ENCODE measurements at regions not wholly inside any gene's neighbourhood (a gene's known extent, or its start where the extent isn't known, plus 50 kb on each side); places are given as distances from the start of the nearest gene placed in this dataset.

DNA sequence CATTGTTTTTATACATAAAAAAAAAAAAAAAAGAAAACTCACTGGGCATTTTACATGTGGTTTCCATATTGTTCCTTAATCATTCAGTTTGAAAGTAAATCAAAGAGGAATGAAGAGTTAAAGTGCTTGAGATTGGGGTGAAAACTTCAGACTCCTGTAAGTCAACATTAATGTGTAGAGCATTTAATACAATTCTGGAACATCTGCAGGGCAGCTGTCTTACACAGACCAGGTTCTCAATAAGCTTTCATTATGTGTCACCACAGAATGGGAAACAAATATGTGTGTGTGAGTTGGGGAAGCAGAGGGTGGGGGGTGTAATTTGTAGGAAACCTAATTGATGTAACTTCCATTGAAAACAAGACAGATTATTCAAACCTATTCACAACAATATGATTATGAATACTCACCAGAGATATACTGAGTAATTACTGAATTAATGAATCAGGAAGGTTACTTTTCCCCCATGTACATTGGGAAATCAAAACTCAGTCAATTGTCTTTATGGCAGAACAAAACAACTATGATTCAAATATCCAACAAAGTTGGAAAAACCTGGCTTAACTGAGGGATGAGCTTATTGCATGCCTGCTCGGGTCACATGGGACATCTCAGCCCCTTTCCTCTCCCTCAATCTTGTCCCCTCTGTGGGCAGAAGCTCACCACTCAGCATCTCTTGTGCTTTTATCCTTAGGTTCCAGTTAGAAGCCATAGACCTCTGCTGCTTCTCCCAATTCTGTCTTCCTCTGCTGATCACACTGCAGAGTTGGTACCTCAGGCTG lies 281.2 kb upstream of the THBS1 start:
- no peaks in the 10 kb centered on the region for H3K36me3 ChIP-seq (ENCODE audit: insufficient read depth)
- H3K4me3 ChIP-seq (ENCODE audit: low read depth, low read length), result no peak overlapping the region
- DNase-seq (ENCODE audit: extremely low spot score), result no peak
- H3K27ac ChIP-seq (ENCODE audit: low read depth), result no peak overlapping the region
- no peaks in the 10 kb centered on the region for H3K4me1 ChIP-seq (ENCODE audit: insufficient read depth)
- WGBS, result 98% methylated on average over 1 of the region's 1 CpG

DNA sequence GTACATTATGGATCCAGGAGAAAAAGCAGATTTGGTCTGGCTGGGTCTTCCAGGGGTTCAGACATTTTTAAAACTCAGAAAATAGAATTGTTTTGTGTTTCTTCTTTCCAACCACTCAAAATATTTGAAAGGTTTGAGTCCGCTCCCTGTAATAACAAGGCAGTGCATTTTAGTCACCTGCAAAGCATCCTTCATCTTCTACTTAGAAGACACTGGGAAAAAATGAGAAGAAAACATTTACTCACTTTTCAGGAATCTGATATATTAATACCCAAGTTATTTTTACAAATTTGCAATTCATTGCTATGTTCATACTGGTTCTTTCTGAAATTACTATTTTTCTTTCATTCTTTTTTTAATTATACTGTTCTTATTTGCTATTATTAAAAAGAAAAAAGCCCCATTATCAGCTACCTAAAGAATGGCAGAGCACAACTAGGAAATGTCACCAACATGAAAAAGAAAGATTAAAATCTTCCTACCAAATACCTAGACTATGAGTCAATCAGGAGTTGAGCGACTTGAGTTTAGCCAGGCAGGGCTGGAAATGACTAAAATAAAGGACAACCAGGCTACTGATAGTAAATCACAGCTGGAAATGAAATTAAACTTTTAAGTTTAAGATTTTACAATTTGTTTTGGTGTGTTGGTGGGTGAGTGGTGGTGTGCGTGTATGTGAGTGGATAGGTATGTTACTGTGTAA lies 280.3 kb upstream of the THBS1 start:
- WGBS, result 87% methylated on average over 3 of the region's 3 CpGs
- Histone ChIP-seq H3K4me3 (ENCODE audit: low read depth, low read length) (no peak overlapping the region), H3K27ac (ENCODE audit: low read depth) (no peak overlapping the region)

DNA sequence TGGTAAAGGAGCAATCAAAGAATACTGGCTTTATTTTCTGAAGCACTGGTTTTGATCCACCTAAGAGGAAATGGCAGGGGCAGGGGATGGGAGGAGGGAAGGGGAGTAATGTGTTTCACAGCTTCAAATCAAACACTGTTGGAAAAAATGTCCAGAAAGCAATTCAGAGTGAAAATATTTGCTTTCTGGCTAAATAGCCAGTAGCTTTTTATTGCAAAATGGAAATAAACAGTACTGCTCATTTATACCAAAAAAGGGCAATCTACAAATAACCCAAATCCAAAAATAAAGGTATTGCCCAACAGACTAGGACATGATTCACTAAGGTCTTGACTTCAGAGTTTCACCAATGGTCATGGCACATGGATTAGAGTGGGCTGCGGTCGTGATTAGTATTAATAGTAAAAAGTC lies 279.3 kb upstream of the THBS1 start:
- Histone ChIP-seq H3K4me3 (ENCODE audit: low read depth, low read length) (no peak overlapping the region), H3K4me1 (ENCODE audit: insufficient read depth) (no peaks in the 10 kb centered on the region), H3K27ac (ENCODE audit: low read depth) (no peak overlapping the region), H3K36me3 (ENCODE audit: insufficient read depth) (no peaks in the 10 kb centered on the region)
- 63% methylated on average over 2 of the region's 2 CpGs for WGBS
- no peak for DNase-seq (ENCODE audit: extremely low spot score)

More for the DNA sequence above, 280.3 kb upstream of the THBS1 start:
- no peaks in the 10 kb centered on the region for H3K4me1 ChIP-seq (ENCODE audit: insufficient read depth)
- H3K36me3 ChIP-seq (ENCODE audit: insufficient read depth), result no peaks in the 10 kb centered on the region
- no peak for DNase-seq (ENCODE audit: extremely low spot score)

DNA sequence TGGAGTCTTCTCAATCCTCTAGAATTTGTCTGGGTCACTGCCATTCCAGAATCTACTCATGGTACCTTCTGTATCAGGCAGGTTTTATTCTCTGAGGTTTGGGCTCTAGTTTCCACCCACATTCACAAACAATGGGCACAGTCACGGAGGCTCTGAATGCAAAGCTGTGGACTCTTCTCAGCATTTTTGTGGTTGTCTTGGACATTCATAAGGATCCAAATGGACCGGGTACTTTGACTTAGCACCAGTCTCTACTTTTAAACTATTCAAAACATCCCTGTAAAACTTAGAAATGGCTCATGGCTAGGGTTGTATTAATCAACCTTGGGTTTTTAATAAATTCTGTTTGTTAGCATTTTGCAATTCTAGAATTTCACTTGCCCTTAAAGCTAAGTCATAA lies 277.9 kb upstream of the THBS1 start:
- H3K4me1 ChIP-seq (ENCODE audit: insufficient read depth), result no peaks in the 10 kb centered on the region
- H3K4me3 ChIP-seq (ENCODE audit: low read depth, low read length), result no peak overlapping the region
- no peaks in the 10 kb centered on the region for H3K36me3 ChIP-seq (ENCODE audit: insufficient read depth)
- DNase-seq (ENCODE audit: extremely low spot score), result no peak
- whole genome bisulfite sequencing, result 92% methylated on average over 2 of the region's 2 CpGs
- H3K27ac ChIP-seq (ENCODE audit: low read depth), result no peak overlapping the region

DNA sequence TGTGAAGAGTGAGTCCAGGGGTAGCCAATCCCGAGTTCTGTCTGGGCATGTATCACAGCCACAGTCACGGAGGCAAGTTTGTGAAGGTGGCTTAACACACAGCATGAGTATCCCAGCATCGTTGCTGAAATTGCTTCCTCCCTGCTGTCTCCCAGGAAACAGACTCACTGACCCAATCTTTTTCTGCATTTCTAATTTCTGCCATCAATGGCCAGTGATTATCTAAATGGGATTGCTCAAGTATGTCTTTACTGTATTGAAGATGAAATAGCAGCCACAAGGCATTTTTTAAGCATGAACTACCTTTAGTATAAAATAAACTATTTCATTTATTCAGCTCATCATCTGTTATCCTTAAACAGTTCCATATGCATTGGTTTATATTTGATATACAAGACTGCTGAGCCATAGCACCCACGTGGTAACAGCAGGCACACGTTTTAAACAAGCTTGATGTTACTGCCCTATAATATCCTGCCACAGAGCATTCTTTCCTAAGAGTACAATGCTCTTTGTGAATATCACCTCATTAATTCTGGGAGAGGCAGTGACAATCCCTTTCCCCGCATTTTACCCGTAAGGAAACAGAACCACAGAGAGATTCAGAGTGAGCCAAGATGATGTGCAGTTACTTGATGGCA lies 276.6 kb upstream of the THBS1 start:
- H3K36me3 ChIP-seq (ENCODE audit: insufficient read depth), result no peaks in the 10 kb centered on the region
- no peak overlapping the region for H3K27ac ChIP-seq (ENCODE audit: low read depth)
- DNase-seq (ENCODE audit: extremely low spot score), result no peak
- no peak overlapping the region for H3K4me3 ChIP-seq (ENCODE audit: low read depth, low read length)
- H3K4me1 ChIP-seq (ENCODE audit: insufficient read depth), result no peaks in the 10 kb centered on the region
- 75% methylated on average over 7 of the region's 7 CpGs for WGBS

DNA sequence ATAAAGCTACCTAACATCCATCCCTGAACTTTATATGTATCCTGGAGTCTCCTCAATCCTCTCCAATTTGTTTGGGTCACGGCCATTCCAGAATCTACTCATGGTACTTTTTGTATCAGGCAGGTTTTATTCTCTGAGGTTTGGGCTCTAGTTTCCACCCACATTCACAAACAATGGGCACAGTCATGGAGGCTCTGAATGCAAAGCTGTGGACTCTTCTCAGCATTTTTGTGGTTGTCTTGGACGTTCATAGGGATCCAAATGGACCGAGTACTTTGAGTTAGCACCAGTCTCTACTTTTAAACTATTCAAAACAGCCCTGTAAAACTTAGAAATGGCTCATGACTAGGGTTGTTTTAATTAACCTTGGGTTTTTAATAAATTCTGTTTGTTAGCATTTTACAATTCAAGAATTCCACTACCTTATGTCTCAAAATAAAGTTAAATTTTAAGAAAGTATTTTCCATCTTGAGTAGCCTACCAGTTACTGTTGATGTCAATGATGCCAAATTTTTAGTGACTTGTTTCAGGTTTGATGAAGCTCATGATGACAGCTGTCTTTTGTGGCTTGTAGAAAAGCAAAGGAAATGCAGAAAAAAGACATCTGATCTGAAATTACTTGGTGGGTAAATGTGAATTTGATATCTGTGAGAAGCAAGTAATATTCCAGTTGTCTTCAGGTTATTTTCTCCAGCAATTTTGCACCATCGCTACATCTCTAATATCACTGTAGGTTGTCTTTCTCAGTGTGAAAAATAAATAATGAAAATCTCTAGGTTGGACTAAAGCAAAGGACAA lies 275.7 kb upstream of the THBS1 start:
- H3K4me1 ChIP-seq (ENCODE audit: insufficient read depth), result no peaks in the 10 kb centered on the region
- H3K36me3 ChIP-seq (ENCODE audit: insufficient read depth), result no peaks in the 10 kb centered on the region
- H3K4me3 ChIP-seq (ENCODE audit: low read depth, low read length), result no peak overlapping the region
- WGBS, result 92% methylated on average over 4 of the region's 4 CpGs
- DNase-seq (ENCODE audit: extremely low spot score), result no peak
- H3K27ac ChIP-seq (ENCODE audit: low read depth), result no peak overlapping the region

DNA sequence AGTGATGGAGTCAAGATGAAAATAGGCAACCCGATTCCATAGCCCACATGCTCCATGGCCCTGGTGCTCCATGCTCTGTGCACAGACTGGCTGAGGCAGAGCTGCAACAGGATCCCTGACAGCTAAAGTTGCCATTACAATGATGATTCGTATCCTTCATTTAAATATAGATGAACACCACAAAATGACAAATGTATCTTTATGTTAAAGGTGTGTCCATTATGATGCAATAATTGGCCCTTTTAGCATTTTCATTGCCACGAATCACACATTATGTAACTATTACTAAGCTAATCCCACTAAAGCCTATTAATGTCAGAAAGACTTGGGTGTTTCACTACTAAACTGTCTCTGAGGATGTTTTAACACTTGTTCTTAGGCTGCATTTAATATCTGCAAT lies 270.2 kb upstream of the THBS1 start:
- Histone ChIP-seq H3K4me3 (ENCODE audit: low read depth, low read length) (no peak overlapping the region), H3K27ac (ENCODE audit: low read depth) (no peak overlapping the region), H3K4me1 (ENCODE audit: insufficient read depth) (peaks cover 4% of the 10 kb centered on the region), H3K36me3 (ENCODE audit: insufficient read depth) (no peaks in the 10 kb centered on the region)
- WGBS, result 85% methylated on average over 3 of the region's 3 CpGs
- DNase-seq (ENCODE audit: extremely low spot score), result no peak

DNA sequence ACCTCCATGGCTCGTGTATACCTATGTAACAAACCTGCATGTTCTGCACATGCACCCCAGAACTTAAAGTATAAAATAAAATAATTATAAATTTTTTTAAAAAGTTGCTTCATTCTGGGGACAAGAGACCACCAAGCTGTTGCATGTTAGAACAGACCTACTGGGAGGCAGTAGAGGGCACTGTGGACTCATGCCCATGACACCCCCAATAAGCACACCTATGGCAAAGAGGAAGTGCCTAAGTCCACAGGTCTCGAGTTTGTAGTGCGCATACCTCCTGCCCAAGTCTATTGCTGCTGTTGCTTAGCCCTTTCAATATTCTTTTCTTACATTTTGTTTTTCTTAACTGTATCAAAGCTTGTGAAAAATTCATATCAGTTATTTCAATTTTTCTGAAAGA lies 267.9 kb upstream of the THBS1 start:
- no peak for DNase-seq (ENCODE audit: extremely low spot score)
- H3K27ac ChIP-seq (ENCODE audit: low read depth), result no peak overlapping the region
- H3K4me1 ChIP-seq (ENCODE audit: insufficient read depth), result peaks cover 4% of the 10 kb centered on the region
- no peaks in the 10 kb centered on the region for H3K36me3 ChIP-seq (ENCODE audit: insufficient read depth)
- WGBS, result 90% methylated on average over 3 of the region's 3 CpGs
- no peak overlapping the region for H3K4me3 ChIP-seq (ENCODE audit: low read depth, low read length)

DNA sequence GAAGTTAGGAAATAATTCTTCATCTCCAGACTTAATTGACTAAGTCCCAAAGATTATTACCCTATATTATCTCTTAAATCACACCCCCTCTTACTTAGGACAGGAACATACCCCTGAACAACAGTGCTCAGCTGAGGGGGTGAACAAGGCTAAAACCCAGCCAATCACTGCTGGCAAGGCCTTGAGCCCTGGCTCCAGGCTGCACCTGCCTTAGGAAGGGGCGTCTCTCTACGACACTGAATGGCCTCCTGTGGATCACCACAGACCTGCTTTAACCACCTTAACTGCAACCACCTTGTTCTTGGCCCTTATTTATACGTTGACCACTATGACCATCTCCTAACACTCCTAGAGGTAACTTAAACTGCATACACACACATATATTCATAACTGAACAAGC lies 267.4 kb upstream of the THBS1 start:
- DNase-seq (ENCODE audit: extremely low spot score), result no peak
- Histone ChIP-seq H3K36me3 (ENCODE audit: insufficient read depth) (no peaks in the 10 kb centered on the region), H3K4me3 (ENCODE audit: low read depth, low read length) (no peak overlapping the region), H3K4me1 (ENCODE audit: insufficient read depth) (peaks cover 4% of the 10 kb centered on the region), H3K27ac (ENCODE audit: low read depth) (no peak overlapping the region)
- WGBS, result 96% methylated on average over 3 of the region's 3 CpGs

DNA sequence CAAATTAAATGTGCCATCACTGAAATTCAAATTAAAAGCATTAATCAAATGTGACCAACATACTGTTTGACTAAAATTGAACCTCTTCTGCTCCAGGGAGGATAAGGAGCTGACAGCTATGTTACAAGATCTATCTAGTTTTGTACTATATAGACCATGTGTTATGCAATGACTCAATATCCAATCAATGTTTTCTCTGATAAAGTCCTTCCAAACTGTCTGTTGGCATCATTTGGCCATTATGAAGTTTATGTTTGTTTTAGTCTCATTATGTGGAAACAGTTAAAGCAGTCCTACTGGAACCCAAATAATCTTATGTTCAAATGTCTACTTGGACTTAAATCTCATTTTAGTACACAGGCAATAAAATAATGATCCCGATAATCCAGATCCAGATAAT lies 267.0 kb upstream of the THBS1 start:
- H3K36me3 ChIP-seq (ENCODE audit: insufficient read depth), result no peaks in the 10 kb centered on the region
- H3K27ac ChIP-seq (ENCODE audit: low read depth), result no peak overlapping the region
- H3K4me3 ChIP-seq (ENCODE audit: low read depth, low read length), result no peak overlapping the region
- DNase-seq (ENCODE audit: extremely low spot score), result no peak
- H3K4me1 ChIP-seq (ENCODE audit: insufficient read depth), result peaks cover 4% of the 10 kb centered on the region
- 64% methylated on average over 1 of the region's 1 CpG for WGBS

DNA sequence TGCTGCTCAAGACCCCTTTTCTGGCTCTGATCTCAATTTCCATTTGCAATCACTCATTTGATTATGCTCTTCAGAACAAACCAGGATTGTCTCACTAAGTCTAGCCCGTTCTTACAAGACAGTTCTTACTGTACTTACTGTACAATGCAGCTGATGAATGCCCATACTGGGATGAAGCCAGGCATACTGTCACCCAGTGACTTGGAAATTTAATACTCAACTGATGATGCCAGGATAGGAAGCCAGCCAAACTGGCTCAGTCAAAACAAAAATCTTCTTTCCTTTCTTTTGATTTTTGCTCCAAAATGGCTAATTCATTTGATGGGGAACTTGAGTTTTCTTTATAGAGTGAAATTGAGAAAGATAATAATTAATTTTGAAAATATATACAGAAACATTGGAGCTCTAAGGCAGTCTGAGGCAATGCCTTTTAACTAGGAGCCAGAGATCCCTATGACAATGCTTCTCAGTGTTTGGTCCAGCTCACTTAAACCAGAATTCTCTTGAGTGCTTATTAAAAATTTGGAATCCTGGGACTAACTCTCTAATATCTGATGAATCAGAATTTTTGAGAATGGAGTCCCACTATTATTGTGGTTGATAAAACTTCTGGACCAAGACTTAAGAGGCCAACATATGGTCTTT lies 265.6 kb upstream of the THBS1 start:
- Histone ChIP-seq H3K27ac (ENCODE audit: low read depth) (no peak overlapping the region), H3K36me3 (ENCODE audit: insufficient read depth) (no peaks in the 10 kb centered on the region), H3K4me3 (ENCODE audit: low read depth, low read length) (no peak overlapping the region), H3K4me1 (ENCODE audit: insufficient read depth) (peaks cover 4% of the 10 kb centered on the region)
- DNase-seq (ENCODE audit: extremely low spot score), result no peak
- 86% methylated on average over 1 of the region's 1 CpG for WGBS

DNA sequence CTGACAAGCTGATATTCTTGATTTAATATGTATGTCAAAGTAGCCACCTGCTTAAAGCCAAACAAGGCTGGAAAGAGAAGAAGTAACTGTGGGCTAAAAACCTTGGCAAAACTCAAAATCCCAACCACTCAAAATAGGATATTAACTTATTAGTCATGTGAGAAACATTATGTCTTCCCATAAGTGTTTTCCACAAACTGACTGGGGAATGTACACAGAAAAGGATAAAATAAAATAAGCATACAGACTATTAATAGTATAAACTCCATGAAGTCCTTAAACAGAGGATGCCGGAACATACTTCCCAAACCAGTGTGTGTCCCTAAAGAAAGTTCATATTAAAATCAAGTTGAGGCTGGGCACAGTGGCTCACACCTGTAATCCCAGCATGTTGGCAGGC lies 263.7 kb upstream of the THBS1 start:
- Histone ChIP-seq H3K27ac (ENCODE audit: low read depth) (no peak overlapping the region), H3K36me3 (ENCODE audit: insufficient read depth) (no peaks in the 10 kb centered on the region), H3K4me1 (ENCODE audit: insufficient read depth) (peaks cover 4% of the 10 kb centered on the region), H3K4me3 (ENCODE audit: low read depth, low read length) (no peak overlapping the region)
- WGBS, result 58% methylated on average over 1 of the region's 1 CpG
- no peak for DNase-seq (ENCODE audit: extremely low spot score)

DNA sequence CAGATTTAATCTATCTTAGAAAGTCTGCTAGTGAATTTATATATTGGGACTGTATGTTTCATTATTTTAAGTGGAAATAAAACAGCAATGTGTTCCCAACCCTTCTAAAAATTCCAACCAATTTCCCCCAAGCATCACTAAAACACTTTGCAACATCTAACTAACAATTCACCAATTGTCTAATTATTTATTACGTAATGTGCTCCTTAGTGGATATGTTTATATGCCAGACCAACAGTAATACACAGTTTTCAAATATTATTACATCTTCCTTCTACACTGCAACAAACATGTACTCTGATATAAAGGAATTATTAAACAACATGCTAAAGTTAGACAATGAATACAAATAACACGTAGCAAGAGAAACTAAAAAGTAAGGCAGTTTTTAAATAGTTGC lies 262.6 kb upstream of the THBS1 start:
- Histone ChIP-seq H3K27ac (ENCODE audit: low read depth) (no peak overlapping the region), H3K36me3 (ENCODE audit: insufficient read depth) (no peaks in the 10 kb centered on the region), H3K4me1 (ENCODE audit: insufficient read depth) (peaks cover 4% of the 10 kb centered on the region), H3K4me3 (ENCODE audit: low read depth, low read length) (no peak overlapping the region)
- 80% methylated on average over 2 of the region's 2 CpGs for WGBS
- no peak for DNase-seq (ENCODE audit: extremely low spot score)

All from urinary bladder (tissue), 3 donors.